ENCODE measurements at regions not wholly inside any gene's neighbourhood (a gene's known extent, or its start where the extent isn't known, plus 50 kb on each side); places are given as distances from the start of the nearest gene placed in this dataset.

DNA sequence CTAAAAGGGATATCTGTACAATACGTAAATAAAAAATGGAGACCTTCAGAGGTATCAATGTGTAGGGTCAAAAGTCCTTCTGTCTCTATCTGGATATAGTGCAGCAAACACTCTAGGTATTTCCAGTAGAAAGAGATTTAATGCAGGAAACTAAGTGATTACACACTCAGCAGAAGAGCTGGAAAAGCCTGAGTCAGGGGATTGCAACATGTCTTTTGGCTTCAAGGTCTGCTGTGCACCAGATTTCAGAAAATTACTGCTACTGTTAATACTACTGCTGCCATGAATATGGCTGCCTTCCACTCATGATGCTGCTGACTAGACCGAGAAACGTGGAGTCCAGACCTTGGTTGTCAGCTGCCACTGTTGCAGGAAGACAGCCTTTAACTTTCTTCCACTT is 94.9 kb upstream of the DLX6 start:
- TF ChIP-seq, protein P1, sequence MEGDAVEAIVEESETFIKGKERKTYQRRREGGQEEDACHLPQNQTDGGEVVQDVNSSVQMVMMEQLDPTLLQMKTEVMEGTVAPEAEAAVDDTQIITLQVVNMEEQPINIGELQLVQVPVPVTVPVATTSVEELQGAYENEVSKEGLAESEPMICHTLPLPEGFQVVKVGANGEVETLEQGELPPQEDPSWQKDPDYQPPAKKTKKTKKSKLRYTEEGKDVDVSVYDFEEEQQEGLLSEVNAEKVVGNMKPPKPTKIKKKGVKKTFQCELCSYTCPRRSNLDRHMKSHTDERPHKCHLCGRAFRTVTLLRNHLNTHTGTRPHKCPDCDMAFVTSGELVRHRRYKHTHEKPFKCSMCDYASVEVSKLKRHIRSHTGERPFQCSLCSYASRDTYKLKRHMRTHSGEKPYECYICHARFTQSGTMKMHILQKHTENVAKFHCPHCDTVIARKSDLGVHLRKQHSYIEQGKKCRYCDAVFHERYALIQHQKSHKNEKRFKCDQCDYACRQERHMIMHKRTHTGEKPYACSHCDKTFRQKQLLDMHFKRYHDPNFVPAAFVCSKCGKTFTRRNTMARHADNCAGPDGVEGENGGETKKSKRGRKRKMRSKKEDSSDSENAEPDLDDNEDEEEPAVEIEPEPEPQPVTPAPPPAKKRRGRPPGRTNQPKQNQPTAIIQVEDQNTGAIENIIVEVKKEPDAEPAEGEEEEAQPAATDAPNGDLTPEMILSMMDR (IDR thresholded peaks at IDR 0.05 in 2 of 3, conservative IDR thresholded peaks at IDR 0.05 in 1 of 3; ENCODE audit: borderline replicate concordance in 1 of 3, insufficient read depth in 1 of 3, low read depth in 2 of 3, low read length in 2 of 3): no peak
- TF ChIP-seq CEBPB (IDR thresholded peaks at IDR 0.05; ENCODE audit: low read depth) (no peak), EZH2phosphoT487 (IDR thresholded peaks at IDR 0.05; ENCODE audit: borderline replicate concordance) (no peak), ELF1 (IDR thresholded peaks at IDR 0.05; ENCODE audit: borderline replicate concordance, low read depth) (no peak), JUND (IDR thresholded peaks at IDR 0.05) (no peak), MAX (IDR thresholded peaks at IDR 0.05) (no peak), EZH2 (IDR thresholded peaks at IDR 0.05) (no peak), RAD21 (IDR thresholded peaks at IDR 0.05; ENCODE audit: low read depth) (no peak), ATF3 (IDR thresholded peaks at IDR 0.05) (no peak), POLR2A (IDR thresholded peaks at IDR 0.05; ENCODE audit: borderline replicate concordance, extremely low read depth, insufficient read depth, insufficient read length) (no peak), YY1 (IDR thresholded peaks at IDR 0.05; ENCODE audit: extremely low read depth, insufficient replicate concordance, low read depth, low read length) (no peak), POLR2AphosphoS5 (IDR thresholded peaks at IDR 0.05; ENCODE audit: low read depth, low read length) (no peak), SRF (IDR thresholded peaks at IDR 0.05; ENCODE audit: low read depth) (no peak)
- TF ChIP-seq, protein P2, sequence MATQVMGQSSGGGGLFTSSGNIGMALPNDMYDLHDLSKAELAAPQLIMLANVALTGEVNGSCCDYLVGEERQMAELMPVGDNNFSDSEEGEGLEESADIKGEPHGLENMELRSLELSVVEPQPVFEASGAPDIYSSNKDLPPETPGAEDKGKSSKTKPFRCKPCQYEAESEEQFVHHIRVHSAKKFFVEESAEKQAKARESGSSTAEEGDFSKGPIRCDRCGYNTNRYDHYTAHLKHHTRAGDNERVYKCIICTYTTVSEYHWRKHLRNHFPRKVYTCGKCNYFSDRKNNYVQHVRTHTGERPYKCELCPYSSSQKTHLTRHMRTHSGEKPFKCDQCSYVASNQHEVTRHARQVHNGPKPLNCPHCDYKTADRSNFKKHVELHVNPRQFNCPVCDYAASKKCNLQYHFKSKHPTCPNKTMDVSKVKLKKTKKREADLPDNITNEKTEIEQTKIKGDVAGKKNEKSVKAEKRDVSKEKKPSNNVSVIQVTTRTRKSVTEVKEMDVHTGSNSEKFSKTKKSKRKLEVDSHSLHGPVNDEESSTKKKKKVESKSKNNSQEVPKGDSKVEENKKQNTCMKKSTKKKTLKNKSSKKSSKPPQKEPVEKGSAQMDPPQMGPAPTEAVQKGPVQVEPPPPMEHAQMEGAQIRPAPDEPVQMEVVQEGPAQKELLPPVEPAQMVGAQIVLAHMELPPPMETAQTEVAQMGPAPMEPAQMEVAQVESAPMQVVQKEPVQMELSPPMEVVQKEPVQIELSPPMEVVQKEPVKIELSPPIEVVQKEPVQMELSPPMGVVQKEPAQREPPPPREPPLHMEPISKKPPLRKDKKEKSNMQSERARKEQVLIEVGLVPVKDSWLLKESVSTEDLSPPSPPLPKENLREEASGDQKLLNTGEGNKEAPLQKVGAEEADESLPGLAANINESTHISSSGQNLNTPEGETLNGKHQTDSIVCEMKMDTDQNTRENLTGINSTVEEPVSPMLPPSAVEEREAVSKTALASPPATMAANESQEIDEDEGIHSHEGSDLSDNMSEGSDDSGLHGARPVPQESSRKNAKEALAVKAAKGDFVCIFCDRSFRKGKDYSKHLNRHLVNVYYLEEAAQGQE (IDR thresholded peaks at IDR 0.05; ENCODE audit: low read depth): no peak
